Fibroblast of lung (primary cell): ENCODE measurements at regions not wholly inside any gene's neighbourhood (a gene's known extent, or its start where the extent isn't known, plus 50 kb on each side); places are given as distances from the start of the nearest gene placed in this dataset.

Experiments used
- DNase-seq, 2 donors: peaks; one replicate each; pipeline versions ENCODE4 v3.0.0 to v3.0.0-alpha.2; 2010; ENCODE audit warnings: low read depth in 2 of 2
- H2AFZ ChIP-seq: 2 replicates; pipeline ENCODE4 v1.5.1; 2012; ENCODE audit warnings: low read length, control low read depth, inconsistent platforms
- H3K27ac ChIP-seq: 2 replicates; pipeline ENCODE4 v1.5.1; 2011; ENCODE audit warnings: low read length, control low read depth; ENCODE audit not compliant: insufficient read depth
- H3K27me3 ChIP-seq: 2 replicates; pipeline ENCODE4 v1.5.1; 2011; ENCODE audit warnings: mild to moderate bottlenecking, low read length; ENCODE audit not compliant: control insufficient read depth, insufficient read depth
- H3K36me3 ChIP-seq: 2 replicates; pipeline ENCODE4 v1.5.1; 2011; ENCODE audit warnings: low read length; ENCODE audit not compliant: control insufficient read depth, insufficient read depth
- H3K4me1 ChIP-seq: 2 replicates; pipeline ENCODE4 v1.5.1; 2011; ENCODE audit warnings: low read length; ENCODE audit not compliant: control insufficient read depth, insufficient read depth; ENCODE audit errors: extremely low read depth
- H3K4me2 ChIP-seq: 2 replicates; pipeline ENCODE4 v1.5.1; 2011; ENCODE audit warnings: low read length, control low read depth; ENCODE audit not compliant: insufficient read depth; ENCODE audit errors: extremely low read depth
- H3K4me3 ChIP-seq, 4 experiments: fragments of 200-600 bp in 1 of 4; sonication (generic) in 1 of 4; replicated peaks in 1 of 4; 2 replicates each; pipeline ENCODE4 v1.5.1; 2011 to 2016; ENCODE audit warnings: low read length in 4 of 4, low read depth in 3 of 4, mild to moderate bottlenecking in 3 of 4, control low read depth in 2 of 4, inconsistent platforms in 1 of 4, mixed read lengths in 1 of 4; ENCODE audit not compliant: insufficient read depth in 1 of 4; ENCODE audit errors: control extremely low read depth in 1 of 4
- H3K79me2 ChIP-seq: 2 replicates; pipeline ENCODE4 v1.5.1; 2012; ENCODE audit warnings: mild to moderate bottlenecking, low read length, inconsistent platforms; ENCODE audit not compliant: control insufficient read depth, insufficient read depth
- H3K9ac ChIP-seq: 2 replicates; pipeline ENCODE4 v1.5.1; 2011; ENCODE audit warnings: mild to moderate bottlenecking, low read length, control low read depth; ENCODE audit not compliant: insufficient read depth
- H3K9me3 ChIP-seq: 2 replicates; pipeline ENCODE4 v1.5.1; 2012; ENCODE audit warnings: low read depth, low read length; ENCODE audit not compliant: control insufficient read depth, insufficient read depth
- H4K20me1 ChIP-seq: 2 replicates; pipeline ENCODE4 v1.5.1; 2011; ENCODE audit warnings: low read length; ENCODE audit not compliant: control insufficient read depth, insufficient read depth; ENCODE audit errors: extremely low read depth
- CTCF ChIP-seq, 2 donors: IDR thresholded peaks in 1 of 2; conservative IDR thresholded peaks in 1 of 2; 1 replicate in 1 of 2; 2 replicates in 1 of 2; pipeline ENCODE4 v1.5.1; 2011 to 2012; ENCODE audit warnings: low read length in 2 of 2, control low read depth in 1 of 2, inconsistent platforms in 1 of 2, low read depth in 1 of 2, mild to moderate bottlenecking in 1 of 2
- EZH2 ChIP-seq: IDR thresholded peaks from 2 replicates; pipeline ENCODE4 v1.5.1; 2012; ENCODE audit warnings: low read length, control low read depth, mild to moderate bottlenecking; ENCODE audit errors: missing control alignments

- H2AFZ ChIP-seq = no peak overlapping the region
- H3K36me3 ChIP-seq = no peaks in the 10 kb centered on the region
- no peaks in the 10 kb centered on the region for H3K27me3 ChIP-seq
- no peak for TF ChIP-seq CTCF (conservative IDR thresholded peaks at IDR 0.05 in 1 of 2, IDR thresholded peaks at IDR 0.05 in 1 of 2; ENCODE audit: low read depth in 1 of 2, low read length in 2 of 2)
- no peak for TF ChIP-seq EZH2
- no peak overlapping the region for H3K27ac ChIP-seq
- H3K9ac ChIP-seq = no peak overlapping the region
- no peaks in the 10 kb centered on the region for H4K20me1 ChIP-seq
- H3K4me2 ChIP-seq = no peak overlapping the region
- no peaks in the 10 kb centered on the region for H3K4me1 ChIP-seq
- H3K79me2 ChIP-seq = no peaks in the 10 kb centered on the region
- H3K4me3 ChIP-seq = no peak overlapping the region
- no peaks in the 10 kb centered on the region for H3K9me3 ChIP-seq
- no peak for DNase-seq
Observed at GRCh38 chr12:14187966-14188365, 177.5 kb upstream of the ATF7IP start.

DNA sequence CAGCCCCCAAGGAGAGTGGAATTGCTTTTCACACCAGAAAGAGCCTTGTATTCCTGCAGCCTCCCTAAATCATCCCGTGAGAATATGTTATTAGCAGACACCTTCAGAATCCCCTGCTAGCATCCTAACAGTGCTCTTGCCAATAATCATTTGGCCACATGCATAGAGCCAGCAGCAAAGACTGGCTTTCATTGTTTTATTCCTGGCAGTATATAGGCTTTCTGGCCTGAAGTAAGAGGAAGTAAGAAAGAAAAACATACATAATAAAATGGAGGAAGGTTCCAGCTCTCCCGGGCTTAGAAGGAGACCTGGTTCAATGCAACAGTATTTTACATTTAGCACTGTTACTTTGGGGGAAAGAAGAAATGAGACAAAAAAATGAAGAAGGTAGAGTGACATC, 176.7 kb upstream of the ATF7IP start:
- Histone ChIP-seq H2AFZ (no peak overlapping the region), H3K79me2 (no peaks in the 10 kb centered on the region), H3K36me3 (no peaks in the 10 kb centered on the region), H3K9ac (no peak overlapping the region), H3K4me2 (no peak overlapping the region), H3K9me3 (no peaks in the 10 kb centered on the region), H3K4me1 (no peaks in the 10 kb centered on the region), H3K27ac (no peak overlapping the region), H3K27me3 (no peaks in the 10 kb centered on the region), H4K20me1 (no peaks in the 10 kb centered on the region), H3K4me3 (no peak overlapping the region)
- no peak for TF ChIP-seq EZH2
- TF ChIP-seq CTCF (conservative IDR thresholded peaks at IDR 0.05 in 1 of 2, IDR thresholded peaks at IDR 0.05 in 1 of 2; ENCODE audit: low read depth in 1 of 2, low read length in 2 of 2) = no peak
- DNase-seq = no peak

DNA sequence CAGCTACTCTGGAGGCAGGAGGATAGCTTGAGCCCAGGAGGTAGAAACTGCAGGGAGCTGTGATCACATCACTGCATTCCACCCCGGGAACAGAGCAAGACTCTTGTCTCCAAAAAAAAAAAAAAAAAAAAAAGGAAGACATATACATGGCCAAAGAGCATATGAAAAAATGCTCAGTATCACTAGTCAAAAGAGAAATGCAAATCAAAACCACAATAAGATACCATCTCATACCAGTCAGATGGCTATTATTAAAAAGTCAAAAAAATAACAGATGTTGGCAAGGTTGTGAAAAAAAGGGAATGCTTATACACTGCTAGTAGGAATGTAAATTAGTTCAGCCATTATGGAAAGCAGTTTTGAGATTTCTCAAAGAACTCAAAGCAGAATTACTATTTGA, 174.8 kb upstream of the ATF7IP start:
- H4K20me1 ChIP-seq = no peaks in the 10 kb centered on the region
- no peaks in the 10 kb centered on the region for H3K36me3 ChIP-seq
- no peaks in the 10 kb centered on the region for H3K27me3 ChIP-seq
- no peak overlapping the region for H3K4me2 ChIP-seq
- no peaks in the 10 kb centered on the region for H3K79me2 ChIP-seq
- no peak overlapping the region for H2AFZ ChIP-seq
- H3K9ac ChIP-seq = no peak overlapping the region
- no peak overlapping the region for H3K27ac ChIP-seq
- DNase-seq = peak in 1 of 2 donors; percentile 6
- H3K9me3 ChIP-seq = no peaks in the 10 kb centered on the region
- H3K4me1 ChIP-seq = no peaks in the 10 kb centered on the region
- no peak for TF ChIP-seq CTCF (conservative IDR thresholded peaks at IDR 0.05 in 1 of 2, IDR thresholded peaks at IDR 0.05 in 1 of 2; ENCODE audit: low read depth in 1 of 2, low read length in 2 of 2)
- TF ChIP-seq EZH2 = no peak
- no peak overlapping the region for H3K4me3 ChIP-seq
